NAMALWA (cell line): ENCODE measurements at regions not wholly inside any gene's neighbourhood (a gene's known extent, or its start where the extent isn't known, plus 50 kb on each side); places are given as distances from the start of the nearest gene placed in this dataset.

ENCODE experiments used
- DNase-seq: peaks from one replicate; pipeline ENCODE4 v3.0.0-alpha.2; 2015; ENCODE audit warnings: low spot score

DNA sequence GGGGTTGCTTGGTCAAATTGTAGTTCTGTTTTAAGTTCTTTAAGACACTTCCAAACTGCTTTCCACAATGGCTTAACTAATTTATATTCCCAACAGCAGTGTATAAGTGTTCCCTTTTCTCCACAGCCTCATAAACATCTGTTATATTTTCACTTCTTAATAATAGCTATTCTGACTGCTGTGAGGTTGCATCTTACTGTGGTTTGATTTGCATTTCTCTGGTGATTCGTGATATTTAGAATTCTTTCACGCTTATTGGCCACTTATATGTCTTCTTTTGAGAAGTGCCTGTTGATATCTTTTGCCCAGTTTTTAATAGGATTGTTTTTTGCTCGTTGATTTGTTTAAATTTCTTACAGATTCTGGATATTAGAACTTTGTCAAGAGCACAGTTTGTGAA, 278.6 kb upstream of the ITM2A start:
- no peak for DNase-seq

DNA sequence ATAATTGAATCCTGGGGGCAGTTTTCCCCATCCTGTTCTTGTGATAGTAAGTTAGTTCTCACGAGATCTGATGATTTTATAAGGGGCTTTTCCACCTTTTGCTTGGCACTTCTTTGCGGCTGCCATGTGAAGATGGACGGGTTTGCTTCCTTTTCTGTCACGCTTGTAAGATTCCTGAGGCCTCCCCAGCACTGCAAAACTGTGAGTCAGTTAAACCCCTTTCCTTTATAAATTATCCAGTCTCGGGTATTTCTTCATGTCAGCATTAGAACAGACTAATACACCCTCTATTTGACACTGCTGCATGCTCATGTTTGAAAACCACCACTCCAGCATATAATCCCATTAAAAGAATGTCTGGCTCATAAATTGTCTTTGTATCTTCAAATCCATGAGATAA, 264.4 kb upstream of the ITM2A start:
- DNase-seq, result no peak

DNA sequence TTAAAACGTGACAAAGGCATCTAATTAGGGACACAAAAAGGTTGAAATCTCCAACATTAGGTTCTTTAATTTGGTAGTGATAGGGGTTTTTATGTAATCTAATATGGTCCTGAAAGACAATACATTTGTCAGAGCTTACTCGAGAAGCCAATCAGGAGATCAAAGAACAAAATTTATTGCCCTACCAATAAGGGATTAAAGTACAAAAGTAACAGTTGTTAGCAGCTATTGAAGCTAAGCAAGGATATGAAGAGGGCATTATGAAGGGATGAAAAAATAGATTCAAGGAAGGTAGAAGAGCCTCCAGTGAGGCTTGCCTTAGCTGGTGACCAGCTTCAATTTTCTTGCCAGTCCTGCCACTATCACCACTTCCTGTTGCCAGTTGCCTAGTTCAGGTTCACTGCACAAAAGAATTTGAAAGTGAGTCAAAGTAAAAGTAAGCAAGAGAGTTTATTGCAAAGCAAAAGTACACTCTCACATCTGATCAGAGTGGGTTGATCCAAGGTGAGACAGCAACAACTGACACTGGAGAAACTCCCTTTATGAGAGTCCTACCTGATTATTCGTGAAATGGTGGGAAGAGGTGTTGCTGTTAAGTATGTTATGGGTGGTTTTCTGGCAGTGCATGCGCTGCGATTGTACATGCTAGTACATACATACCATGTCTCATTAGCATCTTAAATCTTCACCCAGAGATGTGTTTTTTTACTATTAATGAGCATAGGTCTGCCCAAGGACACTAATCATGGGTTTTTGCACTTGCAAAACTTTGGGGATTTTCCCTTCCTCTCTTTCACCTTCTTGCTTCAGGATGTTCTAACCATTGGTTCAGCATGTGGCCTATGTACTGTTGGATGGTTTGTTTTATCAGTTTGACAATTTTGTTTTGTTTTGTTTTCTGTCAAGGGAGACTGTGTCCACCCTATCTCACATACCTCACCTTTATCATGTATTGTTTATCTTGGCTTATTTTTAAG, 263.2 kb upstream of the ITM2A start:
- no peak for DNase-seq

DNA sequence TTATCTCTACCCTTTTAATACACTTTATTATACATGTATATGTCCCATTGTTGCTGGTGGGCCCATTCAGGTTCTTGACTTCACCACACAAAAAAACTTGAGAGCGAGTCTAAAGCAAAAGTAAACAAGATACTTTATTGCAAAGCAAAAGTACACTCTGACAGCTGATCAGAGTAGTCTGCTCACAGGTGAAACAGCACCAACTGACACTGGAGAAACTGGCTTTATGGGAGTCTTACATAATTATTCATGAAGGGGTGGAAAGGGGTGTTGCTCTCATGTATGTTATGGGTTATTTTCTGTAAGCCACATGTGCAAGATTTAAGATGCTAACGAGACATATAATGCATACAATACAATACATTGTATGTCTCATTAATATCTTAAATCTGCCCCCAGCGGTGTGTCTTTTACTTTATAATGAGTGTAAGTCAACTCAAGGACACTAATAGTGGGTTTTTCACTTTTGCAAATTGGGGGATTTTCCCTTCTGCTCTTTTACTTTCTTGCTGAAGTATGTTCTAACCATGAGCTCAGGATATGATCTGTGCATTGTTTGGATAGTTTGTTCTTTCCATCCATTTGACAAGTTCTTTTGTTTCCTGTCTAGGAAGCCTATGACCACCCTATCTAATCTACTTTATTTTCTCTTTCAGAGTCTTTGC, 256.1 kb upstream of the ITM2A start:
- DNase-seq, result no peak

DNA sequence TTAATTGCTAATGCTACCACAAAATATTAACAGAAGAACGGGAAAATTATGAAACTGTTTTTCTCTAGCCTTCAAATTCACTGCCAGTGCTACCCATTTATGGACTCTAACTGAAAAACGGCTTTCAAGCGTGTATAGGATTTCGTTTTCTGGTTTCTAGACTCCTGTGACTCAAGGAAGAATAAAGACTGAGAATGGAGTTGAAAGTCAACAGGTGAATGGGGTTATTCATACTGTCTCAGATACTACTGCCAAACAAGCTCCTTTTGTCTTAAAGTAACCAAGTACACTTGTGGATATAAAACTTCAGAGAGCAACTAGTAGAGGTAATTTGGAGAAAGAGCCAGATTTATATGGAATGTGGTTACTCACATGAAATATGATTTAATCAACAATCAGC, 251.1 kb upstream of the ITM2A start:
- no peak for DNase-seq

DNA sequence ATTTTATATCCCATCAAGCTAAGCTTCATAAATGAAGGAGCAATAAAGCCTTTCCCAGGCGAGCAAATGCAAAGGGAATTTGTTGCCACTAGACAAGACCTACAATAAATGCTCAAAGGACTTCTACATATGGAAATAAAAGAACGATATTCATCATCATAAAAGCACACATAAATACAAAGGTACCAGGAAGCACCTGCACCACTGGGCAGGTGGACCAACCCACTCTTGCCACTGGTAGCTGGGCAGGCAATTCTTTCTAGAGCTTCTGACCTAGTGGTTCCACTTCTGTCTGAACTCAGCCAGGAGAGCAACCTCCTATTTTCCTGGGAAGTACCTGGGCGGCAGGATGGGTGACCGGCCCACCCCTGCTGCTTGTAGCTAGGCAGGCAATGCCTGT, 237.2 kb upstream of the ITM2A start:
- no peak for DNase-seq

DNA sequence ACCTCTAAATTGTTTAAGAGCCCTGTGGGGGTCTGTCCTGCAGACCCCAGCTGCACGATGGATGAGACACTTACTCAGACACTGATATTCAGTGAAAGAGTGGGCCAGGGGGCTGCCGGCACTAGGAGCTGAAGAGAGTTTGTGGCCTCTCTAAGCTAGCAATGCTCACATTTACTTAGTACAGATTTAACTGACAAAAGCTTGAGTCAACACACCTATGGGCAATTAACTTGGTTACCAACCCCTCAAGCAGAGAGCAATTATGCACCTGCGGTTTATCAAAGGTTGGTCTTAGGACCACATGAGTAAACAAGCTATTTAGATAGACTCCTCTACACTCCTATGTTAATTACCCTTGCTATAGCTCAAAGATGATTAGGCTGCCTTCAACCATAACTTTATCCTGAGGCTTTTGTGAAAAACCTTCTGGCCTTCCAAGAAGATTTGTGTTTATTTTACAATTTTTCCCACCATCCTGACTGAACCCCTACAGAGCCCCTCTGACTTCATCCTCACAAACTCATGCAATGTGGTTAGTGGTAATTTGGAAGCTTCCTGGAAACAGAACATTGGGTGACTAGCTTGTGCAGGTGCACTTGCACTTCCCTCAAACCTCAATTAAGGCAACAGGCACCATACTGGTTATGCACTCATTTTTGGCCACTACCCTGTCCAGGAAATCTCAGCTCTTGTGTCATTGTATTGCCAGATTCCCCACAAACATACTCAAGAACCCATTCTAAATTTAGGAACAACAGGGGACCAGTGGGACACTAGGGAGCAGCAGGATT, 234.4 kb upstream of the ITM2A start:
- DNase-seq, result no peak

DNA sequence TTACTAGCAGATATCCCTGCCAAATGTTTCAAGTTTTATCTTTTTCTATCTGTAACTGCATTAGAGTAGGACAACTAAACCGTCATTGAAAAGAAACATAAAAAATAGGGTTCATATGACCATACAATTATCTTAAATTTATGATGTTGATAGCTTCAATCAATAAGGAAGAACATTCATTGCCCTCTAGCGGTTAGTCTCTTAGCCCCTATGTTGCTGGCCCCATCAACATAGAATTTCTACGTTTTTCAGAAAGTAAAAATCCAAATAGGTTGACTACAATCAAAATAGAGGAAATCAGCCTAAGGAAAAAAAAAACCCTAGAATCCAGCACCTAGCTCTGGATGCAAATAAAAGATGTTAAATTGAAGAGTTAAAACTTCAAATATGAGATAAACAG, 225.1 kb upstream of the ITM2A start:
- no peak for DNase-seq

DNA sequence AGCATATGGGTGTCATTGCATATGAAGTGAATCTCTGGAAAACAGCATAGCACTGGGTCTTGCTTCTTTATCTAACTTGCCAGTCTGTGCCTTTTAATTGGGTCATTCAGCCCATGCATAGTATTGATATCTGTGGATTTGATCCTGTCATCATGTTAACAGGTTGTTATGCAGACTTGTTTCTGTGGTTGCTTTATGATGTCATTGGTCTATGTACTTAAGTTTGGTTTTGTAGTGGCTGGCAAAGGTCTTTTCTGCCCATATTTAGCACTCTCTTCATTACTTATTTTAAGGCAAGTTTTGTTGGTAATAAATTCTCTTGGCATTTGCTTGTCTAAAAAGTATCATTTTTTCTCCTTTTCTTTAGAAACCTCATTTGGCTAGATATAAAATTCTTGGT, 221.1 kb upstream of the ITM2A start:
- DNase-seq, result no peak

DNA sequence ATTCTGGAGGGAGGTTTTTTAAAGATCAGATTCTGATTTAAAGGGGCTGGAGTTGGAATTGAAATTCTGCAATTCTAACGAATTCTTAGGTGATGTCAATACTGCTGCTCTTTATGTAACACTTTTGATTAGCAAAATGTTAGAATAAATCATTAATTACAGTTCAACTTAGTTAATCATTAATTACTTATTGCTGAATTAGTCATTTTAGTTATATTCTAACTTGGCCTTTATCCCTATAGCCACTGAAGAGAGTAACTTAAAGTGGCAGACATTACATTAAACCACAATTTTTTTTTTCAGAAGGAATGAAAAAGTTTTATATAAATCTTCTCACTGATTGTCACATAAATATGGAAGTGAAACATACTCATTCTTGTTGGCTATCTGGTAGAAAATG, 206.6 kb upstream of the ITM2A start:
- DNase-seq, result no peak

DNA sequence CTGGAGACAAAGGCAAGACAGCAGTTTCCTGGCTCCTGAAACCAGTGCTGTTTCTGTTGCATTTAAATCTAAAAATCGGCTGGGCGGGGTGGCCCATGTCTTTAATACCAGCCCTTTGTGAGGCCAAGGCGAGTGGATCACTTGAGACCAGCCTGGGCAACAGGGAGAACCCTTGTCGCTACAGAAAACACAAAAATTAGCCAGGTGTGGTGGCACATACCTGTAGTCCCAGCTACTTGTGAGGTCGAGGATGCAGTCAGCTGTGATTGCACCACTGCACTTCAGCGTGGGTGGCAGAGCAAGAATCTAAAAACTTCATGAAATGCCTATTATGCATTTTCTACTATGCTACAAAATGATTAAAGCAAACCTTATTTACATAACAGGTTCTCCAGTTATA, 205.4 kb upstream of the ITM2A start:
- no peak for DNase-seq

DNA sequence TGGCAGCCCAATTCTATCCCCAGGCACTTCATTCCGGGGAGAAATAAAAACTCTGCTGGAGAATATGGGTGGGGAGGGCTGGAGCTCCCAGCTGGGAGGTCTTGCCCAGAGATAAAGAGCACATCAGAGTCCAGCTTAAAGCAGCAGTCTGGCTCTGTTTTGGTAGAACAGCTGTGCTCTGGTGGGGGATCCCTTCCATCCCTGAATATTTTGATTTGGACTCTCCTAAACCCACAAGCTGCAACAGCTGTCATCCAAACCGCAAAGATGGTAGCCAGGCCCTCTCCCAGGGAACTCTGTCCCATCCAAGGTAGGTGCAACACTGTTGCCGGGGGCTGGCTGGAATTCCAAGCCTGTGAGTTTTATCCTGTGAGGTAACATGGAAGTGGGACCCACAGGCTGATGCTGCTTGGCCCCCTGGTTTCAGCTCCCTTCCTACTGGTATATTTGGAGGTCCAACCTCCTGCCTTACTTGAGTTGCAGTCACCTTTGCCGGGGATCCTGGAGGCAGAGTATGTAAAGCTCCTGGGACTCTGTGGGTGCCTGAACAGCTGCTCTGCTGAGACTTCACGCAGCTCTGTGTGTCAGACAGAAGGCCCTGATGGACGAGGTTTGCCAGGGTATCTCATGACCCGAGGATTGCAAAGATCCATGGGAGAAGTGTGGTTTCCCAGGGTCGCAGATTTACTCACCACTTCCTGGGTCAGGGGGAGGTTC, 203.5 kb upstream of the ITM2A start:
- no peak for DNase-seq

DNA sequence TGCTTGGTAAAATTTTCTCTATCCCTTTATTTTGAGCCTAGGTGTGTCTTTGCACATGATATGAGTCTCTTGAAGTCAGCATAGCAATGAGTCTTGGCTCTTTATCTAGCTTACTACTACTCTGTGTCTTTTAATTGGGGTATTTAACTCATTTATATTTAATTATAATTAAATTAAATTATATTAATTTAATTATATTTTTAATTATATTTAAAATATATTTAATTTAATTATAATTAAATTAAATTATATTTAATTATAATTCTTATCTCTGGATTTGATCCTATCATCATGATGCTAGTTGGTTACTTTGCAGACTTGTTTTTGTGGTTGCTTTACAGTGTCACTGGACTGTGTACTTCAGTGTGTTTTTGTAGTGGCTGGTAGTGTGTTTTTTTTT, 201.2 kb upstream of the ITM2A start:
- DNase-seq, result no peak

DNA sequence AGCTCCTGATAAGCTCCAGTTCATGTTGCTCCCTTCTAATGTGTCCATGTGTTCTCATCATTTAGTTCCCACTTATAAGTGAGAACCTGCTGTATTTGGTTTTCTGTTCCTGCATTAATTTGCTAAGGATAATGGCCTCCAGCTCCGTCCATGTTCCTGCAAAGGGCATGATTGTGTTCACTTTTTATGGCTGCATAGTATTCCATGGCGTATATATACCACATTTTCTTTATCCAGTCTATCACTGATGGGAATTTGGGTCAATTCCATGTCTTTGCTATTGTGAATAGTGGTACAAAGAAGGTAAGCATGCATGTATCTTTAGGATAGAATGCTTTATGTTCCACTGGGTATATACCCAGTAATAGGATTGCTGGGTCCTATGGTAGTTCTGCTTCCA, 197.2 kb upstream of the ITM2A start:
- no peak for DNase-seq

DNA sequence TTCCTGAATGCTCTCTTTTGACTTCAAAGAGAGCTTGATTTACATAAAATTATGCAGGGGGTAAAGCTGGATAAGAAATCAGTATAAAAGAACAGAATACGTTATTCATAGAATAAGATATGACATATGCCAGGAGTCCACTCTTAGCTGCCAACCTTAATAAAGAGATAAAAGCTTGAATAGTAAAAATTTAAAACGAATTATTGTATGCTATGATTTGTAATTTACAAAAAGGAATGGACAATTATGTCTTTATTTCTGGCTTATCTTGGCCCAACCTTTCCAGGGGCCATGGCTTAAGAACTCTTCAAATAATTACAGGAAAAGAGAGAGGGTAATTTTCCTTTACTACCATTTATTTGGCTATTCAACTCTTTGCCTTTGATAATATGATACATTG, 192.2 kb upstream of the ITM2A start:
- no peak for DNase-seq

DNA sequence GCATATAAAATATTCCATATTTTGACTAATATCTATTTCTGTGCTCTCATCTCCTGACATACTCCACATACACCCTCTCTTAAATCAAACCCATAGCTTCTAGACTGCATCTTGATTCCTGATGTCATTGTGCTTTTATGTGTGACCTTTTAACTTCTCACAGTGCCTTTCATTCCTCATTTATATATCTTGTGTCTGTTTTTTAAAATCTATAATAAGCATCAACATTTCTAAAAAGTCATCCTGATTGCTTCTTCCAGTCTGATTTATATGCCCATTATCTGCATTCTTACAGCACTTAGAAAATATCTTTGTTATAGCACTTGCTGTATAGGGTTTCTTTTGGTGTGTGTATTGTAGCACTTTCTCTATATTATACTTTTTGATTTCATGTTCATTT, 190.1 kb upstream of the ITM2A start:
- no peak for DNase-seq

DNA sequence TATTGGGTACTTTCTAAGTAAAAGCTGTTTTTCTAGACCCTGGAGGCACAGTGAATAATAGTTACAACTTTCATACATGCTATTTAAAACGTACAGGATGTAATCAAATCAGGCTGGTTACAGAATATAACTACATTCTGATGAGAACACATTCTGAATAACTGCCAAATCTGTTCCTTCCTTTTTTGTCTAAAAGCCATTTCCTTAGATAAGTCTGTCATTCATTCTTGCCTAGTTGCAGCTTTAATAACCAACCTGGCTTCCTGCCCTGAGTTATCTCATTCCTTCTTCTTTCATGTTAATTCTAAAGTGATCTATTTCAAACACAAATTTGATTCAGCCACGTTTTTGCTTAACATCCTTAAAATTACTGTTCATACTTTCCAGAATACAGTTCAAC, 189.7 kb upstream of the ITM2A start:
- DNase-seq, result no peak

DNA sequence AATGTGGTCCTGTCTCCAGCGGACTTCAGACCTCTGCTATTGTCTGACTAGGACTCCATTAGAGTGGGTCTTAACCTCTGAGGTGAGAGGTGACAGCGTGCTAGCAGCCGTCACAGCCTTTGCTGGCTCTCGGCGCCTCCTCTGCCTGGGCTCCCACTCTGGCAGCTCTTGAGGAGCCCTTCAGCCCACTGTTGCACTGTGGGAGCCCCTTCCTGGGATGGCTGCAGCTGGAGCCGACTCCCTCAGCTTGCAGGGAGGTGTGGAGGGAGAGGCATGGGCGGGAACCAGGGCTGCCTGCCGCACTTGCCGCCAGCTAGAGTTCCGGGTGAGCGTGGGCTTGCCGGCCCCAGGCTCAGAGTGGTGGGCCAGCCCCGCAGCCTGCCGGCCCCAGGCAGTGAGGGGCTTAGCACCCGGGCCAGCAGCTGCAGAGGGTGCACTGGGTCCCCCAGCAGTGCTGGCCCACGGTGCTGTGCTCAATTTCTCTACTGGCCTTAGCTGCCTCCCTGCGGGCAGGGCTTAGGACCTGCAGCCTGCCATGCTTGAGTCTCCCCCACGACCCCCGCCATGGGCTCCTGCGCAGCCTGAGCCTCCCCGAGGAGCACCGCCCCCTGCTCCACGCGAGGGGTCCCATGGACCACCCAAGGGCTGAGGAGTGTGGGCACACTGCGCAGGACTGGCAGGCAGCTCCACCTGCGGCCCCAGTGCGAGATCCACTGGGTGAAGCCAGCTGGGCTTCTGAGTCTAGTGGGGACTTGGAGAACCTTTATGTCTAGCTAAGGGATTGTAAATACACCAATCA, 163.4 kb upstream of the ITM2A start:
- DNase-seq, result no peak

DNA sequence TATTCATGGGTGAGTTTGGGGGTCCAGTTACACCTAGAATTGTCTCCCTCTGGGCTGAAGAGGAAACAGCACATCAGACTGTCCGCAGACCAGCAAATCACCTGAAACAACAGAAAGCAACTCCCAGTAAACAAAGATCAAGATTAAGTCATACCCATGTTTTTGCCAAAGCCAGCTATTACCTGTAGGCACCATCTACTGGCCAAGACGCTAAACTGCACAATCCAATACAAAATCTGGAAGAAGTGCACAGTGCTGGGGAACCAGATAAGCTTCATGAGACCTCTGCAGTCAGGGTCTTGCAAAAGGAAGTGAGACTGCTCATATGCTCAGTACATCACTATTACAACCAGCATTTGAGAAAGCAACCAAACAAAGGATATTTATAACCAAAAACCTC, 157.5 kb upstream of the ITM2A start:
- peak; percentile 23 for DNase-seq

DNA sequence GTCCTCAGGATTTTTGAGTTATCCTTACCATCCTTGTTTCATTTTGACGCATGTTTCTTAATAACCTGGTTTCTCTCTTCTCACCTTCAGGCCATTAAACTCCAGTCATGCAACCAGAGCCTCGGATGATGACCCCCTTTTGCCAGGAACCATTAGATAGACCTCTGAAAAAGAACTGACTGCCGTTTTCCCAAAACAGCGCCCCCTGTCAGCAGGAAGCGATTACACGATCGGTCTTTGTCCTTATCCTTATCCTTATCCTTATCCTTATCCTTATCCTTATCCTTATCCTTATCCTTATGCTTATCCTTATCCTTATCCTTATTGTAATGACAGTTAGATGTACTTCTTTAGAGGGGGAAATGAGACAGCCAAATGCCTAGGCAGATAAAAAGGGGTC, 148.4 kb upstream of the ITM2A start:
- DNase-seq, result no peak

DNA sequence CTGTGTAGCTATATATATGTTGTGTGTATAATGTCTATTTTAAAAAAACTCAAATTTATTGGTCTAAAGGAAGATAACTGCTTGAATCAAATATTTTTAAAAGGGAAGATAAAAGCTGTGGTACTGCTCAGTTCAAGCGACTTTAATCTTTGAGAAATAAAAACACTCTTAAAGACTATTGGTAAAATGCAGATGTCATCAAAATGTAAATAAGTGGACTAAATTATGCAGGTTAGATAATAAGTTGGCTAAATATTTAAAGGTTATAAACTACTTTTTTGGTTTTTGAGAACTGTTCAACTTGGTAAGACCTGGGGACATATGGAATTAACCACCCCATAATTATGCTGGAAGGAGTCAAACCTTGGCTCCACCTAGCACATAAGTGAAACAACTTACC, 144.7 kb upstream of the ITM2A start:
- DNase-seq, result no peak
